NCI-H187 treated with DMSO at 0.1 percent for 48 hours (cell line): ENCODE measurements at regions not wholly inside any gene's neighbourhood (a gene's known extent, or its start where the extent isn't known, plus 50 kb on each side); places are given as distances from the start of the nearest gene placed in this dataset.

Source experiments
- DNase-seq: peaks from one replicate; lab custom pipeline; 2025; lab: John Stamatoyannopoulos, UW

GRCh38 chr5:144072518-144072927, 97.9 kb downstream of the YIPF5 start:
- DNase-seq, result no peak

DNA sequence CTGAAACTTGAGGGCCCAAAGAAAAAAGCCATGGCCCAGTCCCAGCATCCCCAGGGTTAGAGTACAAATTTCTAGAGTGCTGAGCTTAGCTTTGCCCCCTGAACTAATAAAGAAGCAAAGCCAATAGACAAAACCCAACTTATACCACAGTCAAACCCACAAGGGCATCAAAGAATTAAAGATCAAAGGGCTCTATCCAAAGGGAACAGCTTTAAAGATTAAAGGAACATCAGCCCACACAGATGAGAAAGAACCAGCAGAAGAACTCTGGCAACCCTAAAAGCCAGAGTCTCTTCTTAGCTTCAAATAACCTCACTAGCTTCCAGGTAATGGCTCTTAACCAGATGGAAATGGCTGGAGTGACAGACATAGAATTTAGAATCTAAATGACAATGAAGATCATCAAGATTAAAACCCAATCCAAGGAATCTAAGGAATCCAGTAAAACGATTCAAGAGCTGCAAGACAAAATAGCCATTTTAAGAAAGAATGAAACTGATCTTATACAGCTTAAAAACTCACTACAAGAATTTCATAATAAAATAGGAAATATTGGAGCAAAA, 93.9 kb downstream of the YIPF5 start:
- no peak for DNase-seq

GRCh38 chr5:144083185-144083584, 87.3 kb downstream of the YIPF5 start:
- DNase-seq, result no peak

DNA sequence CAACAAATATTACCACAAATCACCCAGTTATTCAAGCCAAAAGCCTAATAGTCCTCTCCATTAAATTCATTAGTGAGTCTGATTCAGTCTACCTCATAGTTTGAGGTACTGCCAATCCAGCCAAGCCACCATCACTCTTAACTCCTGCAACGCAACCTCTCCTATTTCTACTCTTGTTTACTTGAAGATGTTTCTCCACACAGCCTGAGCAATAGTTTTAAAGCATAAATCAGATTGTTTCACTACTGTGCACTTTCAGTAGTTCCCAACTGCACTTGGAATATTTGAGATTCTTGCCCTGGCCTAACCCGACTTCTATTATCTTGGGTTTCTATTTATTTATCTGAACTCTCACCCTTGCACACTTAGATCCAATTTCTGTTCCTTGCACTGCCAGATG, 85.5 kb downstream of the YIPF5 start:
- DNase-seq, result no peak

- no peak for DNase-seq
Observed at GRCh38 chr5:144085381-144085780, 85.1 kb downstream of the YIPF5 start.

DNA sequence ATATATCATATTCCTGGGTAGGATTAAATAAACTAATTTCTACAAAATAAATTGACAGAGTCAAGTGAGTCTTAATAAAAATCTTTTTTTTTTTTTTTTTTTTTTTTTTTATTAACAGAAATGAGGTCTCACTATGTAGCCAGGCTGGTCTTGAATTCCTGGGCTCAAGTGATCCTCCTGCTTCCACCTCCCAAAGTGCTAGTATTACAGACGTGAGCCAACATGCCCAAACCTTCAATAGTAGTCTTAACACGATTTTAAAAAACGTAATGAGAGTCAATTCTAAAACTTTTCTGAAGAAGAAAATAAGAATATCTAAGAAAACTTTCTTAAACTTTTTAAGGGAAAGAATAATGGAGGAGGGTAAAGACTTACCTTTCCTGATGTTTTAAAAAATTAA, 84.2 kb downstream of the YIPF5 start:
- DNase-seq, result no peak

- no peak for DNase-seq
Observed at GRCh38 chr5:144087576-144087975, 82.9 kb downstream of the YIPF5 start.

DNA sequence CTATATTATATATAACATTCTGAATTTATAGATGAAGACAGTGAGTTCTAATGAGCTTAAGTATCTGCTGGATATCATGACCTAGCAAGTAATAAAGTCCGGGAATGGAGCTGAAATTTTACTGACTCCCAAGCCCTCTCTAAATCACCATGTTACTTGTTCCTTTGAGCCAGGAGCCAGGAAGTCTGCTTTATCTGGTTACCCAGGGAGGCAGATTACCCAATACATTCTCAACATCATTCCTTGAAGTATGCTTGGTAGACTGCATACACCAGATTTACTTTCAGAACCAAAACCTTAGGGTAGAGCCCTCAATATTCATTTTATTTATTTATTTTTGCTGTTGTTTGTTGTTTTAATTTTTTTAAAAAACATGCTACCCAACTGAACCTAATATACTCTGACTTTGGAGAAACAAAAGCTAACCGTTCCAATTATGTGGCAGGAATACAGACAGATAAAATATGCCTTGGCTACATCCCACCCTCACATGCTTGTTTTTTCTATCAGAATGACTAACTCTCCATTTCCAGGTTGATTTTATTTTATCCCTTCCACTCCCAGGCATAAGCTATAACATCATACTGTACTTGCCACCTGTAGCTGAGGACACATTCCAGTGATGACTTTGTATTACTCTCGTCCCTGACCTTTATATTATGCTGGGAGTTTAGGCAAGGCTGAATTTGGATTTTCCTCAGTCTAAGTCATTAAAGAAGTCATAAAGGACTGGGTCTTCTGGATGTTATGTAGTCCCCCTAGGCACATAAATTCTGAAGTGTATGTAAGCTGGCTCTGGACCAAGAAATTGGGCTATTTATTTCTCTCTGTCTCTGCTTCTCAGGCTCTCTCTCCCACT, 82.0 kb downstream of the YIPF5 start:
- no peak for DNase-seq

GRCh38 chr5:144089401-144090021, 80.9 kb downstream of the YIPF5 start:
- DNase-seq, result no peak

DNA sequence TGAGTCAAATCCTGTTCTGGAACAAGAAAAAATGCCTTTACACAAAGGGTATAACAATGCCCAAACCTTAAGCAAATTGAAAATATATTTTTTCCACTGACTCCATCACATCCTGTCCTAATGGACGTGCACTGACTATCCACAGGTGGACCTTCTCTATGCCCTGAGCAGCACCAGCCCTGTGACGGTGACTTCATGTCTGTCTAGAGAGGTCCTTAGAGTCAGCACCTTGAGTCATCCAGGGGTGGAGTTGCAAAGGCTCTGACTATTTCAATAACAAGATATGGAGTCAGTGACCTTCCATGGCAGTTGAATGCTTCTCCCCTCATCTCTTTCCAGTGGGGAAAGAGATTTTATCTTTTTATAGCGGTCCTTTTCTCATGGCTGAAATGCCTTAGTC, 78.0 kb downstream of the YIPF5 start:
- DNase-seq, result no peak

GRCh38 chr5:144093400-144093799, 77.1 kb downstream of the YIPF5 start:
- no peak for DNase-seq

GRCh38 chr5:144093868-144094267, 76.6 kb downstream of the YIPF5 start:
- DNase-seq, result no peak

- DNase-seq, result no peak
Observed at GRCh38 chr5:144100702-144101101, 69.8 kb downstream of the YIPF5 start.

DNA sequence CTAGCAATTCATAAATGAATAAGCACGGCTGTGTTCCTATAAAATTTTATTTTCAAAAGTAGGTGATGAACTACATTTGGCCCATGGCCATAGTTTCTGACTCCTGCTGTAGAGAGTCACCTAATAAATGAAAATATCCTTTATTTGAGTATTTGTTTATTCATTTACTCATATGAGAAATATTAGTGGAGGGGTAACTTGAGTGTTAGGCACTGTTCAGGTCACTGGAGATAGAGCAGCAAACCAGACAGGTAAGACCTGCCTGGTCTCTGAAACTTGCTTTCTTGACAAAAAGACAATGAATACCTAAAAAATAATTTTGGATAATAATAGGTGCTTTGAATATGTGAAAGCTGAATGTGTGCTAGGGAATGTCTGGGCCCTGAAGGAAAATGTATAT, 68.8 kb downstream of the YIPF5 start:
- DNase-seq, result no peak

GRCh38 chr5:144102361-144102760, 68.1 kb downstream of the YIPF5 start:
- no peak for DNase-seq

- DNase-seq, result no peak
Observed at GRCh38 chr5:144102979-144103378, 67.5 kb downstream of the YIPF5 start.

DNA sequence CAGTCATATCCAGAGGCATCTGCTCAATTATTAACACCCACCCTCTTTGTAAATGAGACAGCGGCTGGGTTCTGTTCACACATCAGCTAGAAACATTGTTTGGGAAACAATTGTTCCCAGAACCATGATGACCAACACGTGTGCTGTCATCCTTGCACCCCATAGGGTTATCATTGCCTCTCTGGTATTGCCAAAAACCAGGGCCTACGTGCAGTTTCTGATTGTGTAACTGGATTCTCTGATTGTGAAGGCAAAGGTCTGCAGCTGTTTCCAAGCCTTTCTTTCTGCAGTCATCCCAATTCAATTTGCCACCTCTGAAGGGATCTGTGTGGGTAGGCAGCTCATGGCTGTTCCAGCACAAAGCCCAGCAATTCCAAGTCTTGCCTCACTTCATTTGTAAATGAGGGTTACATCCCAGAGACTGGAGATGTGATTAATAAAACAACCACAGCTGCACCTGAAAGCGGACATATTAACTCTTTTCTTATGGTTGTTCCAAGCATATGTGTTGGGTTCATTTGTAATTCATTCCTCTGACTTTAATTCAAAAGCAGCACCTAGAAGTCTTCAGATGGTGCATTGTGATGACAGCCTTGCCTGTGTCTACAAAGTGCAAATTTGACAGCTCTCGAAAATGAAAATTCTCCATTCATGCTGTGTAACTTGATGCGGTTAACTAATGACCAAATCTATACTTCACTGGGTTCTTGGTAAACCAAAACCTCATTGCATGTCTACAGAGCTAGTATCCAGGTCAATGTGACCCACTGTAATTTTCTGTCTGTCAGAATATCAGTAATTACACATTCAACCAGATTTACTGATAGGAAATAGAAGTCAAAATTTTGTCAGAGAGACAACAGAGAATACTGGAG, 66.6 kb downstream of the YIPF5 start:
- DNase-seq, result no peak

- DNase-seq, result no peak
Observed at GRCh38 chr5:144105371-144105770, 65.1 kb downstream of the YIPF5 start.

DNA sequence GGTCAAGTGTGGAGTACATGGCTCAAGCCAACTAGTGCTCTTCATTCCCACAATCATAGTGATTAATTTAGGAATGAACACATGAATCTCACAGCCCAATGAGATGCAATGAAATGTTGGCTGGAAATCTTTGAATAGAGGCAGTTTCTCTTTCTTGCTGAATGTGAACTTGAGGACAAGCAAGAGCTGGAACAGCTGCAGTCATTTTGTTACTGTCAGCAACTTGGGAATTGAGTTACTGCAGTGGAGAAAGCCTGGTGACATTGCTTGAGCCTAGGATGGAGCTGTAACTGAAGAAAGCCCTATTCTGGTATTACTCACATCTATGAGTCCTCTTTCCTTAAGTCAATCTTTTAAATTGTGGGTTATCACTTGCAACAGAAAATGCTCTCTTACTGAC, 62.3 kb downstream of the YIPF5 start:
- DNase-seq, result no peak
